H9 (cell line): ENCODE measurements at regions not wholly inside any gene's neighbourhood (a gene's known extent, or its start where the extent isn't known, plus 50 kb on each side); places are given as distances from the start of the nearest gene placed in this dataset.

Experiments used
- DNase-seq: peaks from one replicate; pipeline ENCODE4 v3.0.0-alpha.2; 2017
- H2AFZ ChIP-seq: one replicate; pipeline ENCODE4 v1.6.1; 2013; ENCODE audit warnings: mild to moderate bottlenecking, low read length, control low read depth, moderate library complexity
- H2AK5ac ChIP-seq: 2 replicates; pipeline ENCODE4 v1.6.1; 2013; ENCODE audit warnings: low read length, control low read depth, mixed read lengths; ENCODE audit not compliant: insufficient read length
- H2BK120ac ChIP-seq: one replicate; pipeline ENCODE4 v1.6.1; 2013; ENCODE audit warnings: low read depth, mild to moderate bottlenecking, low read length, control low read depth, inconsistent platforms; ENCODE audit not compliant: poor library complexity, severe bottlenecking
- H2BK12ac ChIP-seq: 2 replicates; pipeline ENCODE4 v1.6.1; 2013; ENCODE audit warnings: low read length, control low read depth, mixed read lengths, low read depth; ENCODE audit not compliant: insufficient read length
- H2BK15ac ChIP-seq: 2 replicates; pipeline ENCODE4 v1.6.1; 2013; ENCODE audit warnings: low read depth, low read length, control low read depth
- H2BK20ac ChIP-seq: one replicate; pipeline ENCODE4 v1.6.1; 2013; ENCODE audit warnings: low read depth, mild to moderate bottlenecking, low read length, control low read depth, inconsistent platforms; ENCODE audit not compliant: poor library complexity, severe bottlenecking
- H2BK5ac ChIP-seq: 2 replicates; pipeline ENCODE4 v1.6.1; 2013; ENCODE audit warnings: low read length, control low read depth, mixed read lengths; ENCODE audit not compliant: insufficient read length
- H3K14ac ChIP-seq: 2 replicates; pipeline ENCODE4 v1.6.1; 2013; ENCODE audit warnings: low read length, control low read depth; ENCODE audit not compliant: insufficient read depth
- H3K18ac ChIP-seq: 2 replicates; pipeline ENCODE4 v1.6.1; 2013; ENCODE audit warnings: low read depth, mild to moderate bottlenecking, mixed read lengths, low read length, control low read depth; ENCODE audit not compliant: insufficient read length
- H3K23ac ChIP-seq: 2 replicates; pipeline ENCODE4 v1.6.1; 2013; ENCODE audit warnings: low read length, control low read depth, mixed read lengths, low read depth; ENCODE audit not compliant: insufficient read length
- H3K23me2 ChIP-seq: 2 replicates; pipeline ENCODE4 v1.6.1; 2013; ENCODE audit warnings: low read depth, mild to moderate bottlenecking, mixed read lengths, low read length, control low read depth; ENCODE audit not compliant: insufficient read length, poor library complexity, severe bottlenecking
- H3K27ac ChIP-seq: 2 replicates; pipeline ENCODE4 v1.5.1; 2013; ENCODE audit warnings: low read length, control low read depth, mixed read lengths, low read depth; ENCODE audit not compliant: insufficient read length
- H3K27me3 ChIP-seq: 2 replicates; pipeline ENCODE4 v1.6.1; 2013; ENCODE audit warnings: low read length, control low read depth, inconsistent platforms; ENCODE audit not compliant: insufficient read depth
- H3K4ac ChIP-seq: 2 replicates; pipeline ENCODE4 v1.6.1; 2013; ENCODE audit warnings: low read depth, mild to moderate bottlenecking, control low read depth, inconsistent platforms, low read length, moderate library complexity
- H3K4me1 ChIP-seq: 2 replicates; pipeline ENCODE4 v1.6.1; 2013; ENCODE audit warnings: low read length, control low read depth, inconsistent platforms; ENCODE audit not compliant: insufficient read depth
- H3K4me2 ChIP-seq: 2 replicates; pipeline ENCODE4 v1.6.1; 2013; ENCODE audit warnings: low read length, control low read depth, mixed read lengths; ENCODE audit not compliant: insufficient read length, insufficient read depth
- H3K56ac ChIP-seq: 2 replicates; pipeline ENCODE4 v1.6.1; 2013; ENCODE audit warnings: low read depth, mild to moderate bottlenecking, mixed read lengths, low read length, control low read depth; ENCODE audit not compliant: insufficient read length
- H3K79me1 ChIP-seq: 2 replicates; pipeline ENCODE4 v1.6.1; 2013; ENCODE audit warnings: low read depth, mild to moderate bottlenecking, moderate library complexity, low read length, control low read depth, inconsistent platforms; ENCODE audit not compliant: insufficient read depth, poor library complexity, severe bottlenecking
- H3K79me2 ChIP-seq: 2 replicates; pipeline ENCODE4 v1.6.1; 2013; ENCODE audit warnings: low read length, control low read depth, inconsistent platforms; ENCODE audit not compliant: insufficient read depth
- H3K9ac ChIP-seq: 2 replicates; pipeline ENCODE4 v1.6.1; 2013; ENCODE audit warnings: low read length, control low read depth, mixed read lengths; ENCODE audit not compliant: insufficient read length; ENCODE audit errors: extremely low read depth
- H3K9me3 ChIP-seq: one replicate; pipeline ENCODE4 v1.6.1; 2013; ENCODE audit warnings: low read depth, low read length, inconsistent platforms; ENCODE audit not compliant: control insufficient read depth
- H3T11ph ChIP-seq: one replicate; pipeline ENCODE4 v1.6.1; 2013; ENCODE audit warnings: mild to moderate bottlenecking, low read length, control low read depth, inconsistent platforms
- H4K20me1 ChIP-seq: one replicate; pipeline ENCODE4 v1.6.1; 2013; ENCODE audit not compliant: control insufficient read depth, insufficient read length, insufficient read depth
- H4K5ac ChIP-seq: 2 replicates; pipeline ENCODE4 v1.6.1; 2013; ENCODE audit warnings: low read depth, mild to moderate bottlenecking, mixed read lengths, low read length, control low read depth; ENCODE audit not compliant: insufficient read length
- H4K8ac ChIP-seq: replicated peaks from 2 replicates; pipeline ENCODE4 v1.6.1; 2013; ENCODE audit warnings: low read length, control low read depth, mixed read lengths, low read depth; ENCODE audit not compliant: insufficient read length
- H4K91ac ChIP-seq: 2 replicates; pipeline ENCODE4 v1.6.1; 2013; ENCODE audit warnings: low read depth, mild to moderate bottlenecking, moderate library complexity, mixed read lengths, low read length, control low read depth; ENCODE audit not compliant: insufficient read length
- H3K27ac Mint-ChIP-seq, 3 experiments: 2 replicates in 2 of 3; 3 replicates in 1 of 3; pipeline ENCODE4 v1.8.0; 2020 to 2021; ENCODE audit warnings: mixed read lengths in 3 of 3, mild to moderate bottlenecking in 1 of 3, moderate library complexity in 1 of 3
- H3K27me3 Mint-ChIP-seq: 2 replicates; pipeline ENCODE4 v1.8.0; 2021; ENCODE audit warnings: low read depth, mild to moderate bottlenecking, moderate library complexity, mixed read lengths
- H3K36me3 Mint-ChIP-seq, 3 experiments: 2 replicates in 2 of 3; 3 replicates in 1 of 3; pipeline ENCODE4 v1.8.0; 2020 to 2021; ENCODE audit warnings: low read depth in 3 of 3, mixed read lengths in 3 of 3; ENCODE audit not compliant: insufficient read depth in 1 of 3
- H3K4me1 Mint-ChIP-seq, 2 experiments: 2 replicates each; pipeline ENCODE4 v1.8.0; 2020; ENCODE audit warnings: mixed read lengths in 2 of 2
- H3K4me3 Mint-ChIP-seq, 2 experiments: 2 replicates in 1 of 2; 3 replicates in 1 of 2; pipeline ENCODE4 v1.8.0; 2020 to 2021; ENCODE audit warnings: mild to moderate bottlenecking in 2 of 2, mixed read lengths in 2 of 2, moderate library complexity in 1 of 2
- H3K9me3 Mint-ChIP-seq, 2 experiments: 2 replicates in 1 of 2; 3 replicates in 1 of 2; pipeline ENCODE4 v1.8.0; 2020; ENCODE audit warnings: mild to moderate bottlenecking in 2 of 2, mixed read lengths in 2 of 2, moderate library complexity in 1 of 2
- CTCF ChIP-seq: fragments of 200-600 bp; sonication (generic); conservative IDR thresholded peaks from 3 replicates; pipeline ENCODE4 v1.8.0; 2021; ENCODE audit warnings: antibody characterized with exemption, mild to moderate bottlenecking
- WGBS: extraction: QIAGEN DNeasy Blood & Tissue Kit; methylation state at CpG from one replicate; pipeline ENCODE4 v1.1.7; 2013; ENCODE audit warnings: missing lambda C conversion rate, low lambda C conversion rate, mixed read lengths; ENCODE audit not compliant: insufficient read length; ENCODE audit errors: extremely low coverage; 5-methylcytosine and 5-hydroxymethylcytosine counted together

DNA sequence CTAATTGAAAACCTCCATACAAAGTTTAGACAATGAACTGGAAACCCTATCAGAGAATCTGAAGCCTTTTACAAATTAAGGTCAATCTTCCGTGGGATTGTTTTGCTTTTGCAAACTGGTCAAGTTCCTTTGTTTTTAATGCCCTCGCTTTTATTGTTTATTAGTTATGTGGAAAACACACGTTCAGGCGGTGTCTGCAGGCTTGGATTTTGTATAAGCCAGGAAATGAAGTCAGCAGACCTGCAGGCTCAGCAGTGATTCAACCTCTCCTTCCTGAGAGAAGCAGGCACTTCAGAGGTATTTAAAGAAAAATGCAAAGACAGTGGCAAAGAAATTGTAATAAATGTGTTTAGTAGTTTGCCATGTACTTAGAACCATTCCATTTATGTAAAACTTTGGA, 103.4 kb upstream of the PDE10A start:
- Histone ChIP-seq H2BK5ac (no peak overlapping the region), H3K23ac (no peak overlapping the region), H3K27me3 (0 out of 2 replicates have a peak, but pooled peaks cover 2% of the 10 kb centered on the region), H3K4me1 (no peaks in the 10 kb centered on the region), H3K18ac (no peak overlapping the region), H4K8ac (no peak overlapping the region), H2BK20ac (no peak overlapping the region), H3K4me2 (no peak overlapping the region), H3K56ac (no peak overlapping the region), H2AK5ac (no peak overlapping the region), H3K4ac (no peak overlapping the region), H2BK120ac (no peak overlapping the region), H4K20me1 (no peaks in the 10 kb centered on the region), H4K91ac (no peak overlapping the region), H3K9me3 (no peaks in the 10 kb centered on the region), H3K27ac (no peak overlapping the region), H2BK15ac (no peak overlapping the region), H3K79me2 (no peaks in the 10 kb centered on the region), H3K9ac (no peak overlapping the region), H2AFZ (no peak overlapping the region), H3K23me2 (no peaks in the 10 kb centered on the region), H3K79me1 (no peaks in the 10 kb centered on the region), H2BK12ac (no peak overlapping the region), H4K5ac (no peak overlapping the region), H3T11ph (no peak overlapping the region), H3K14ac (no peak overlapping the region)
- Mint-ChIP-seq H3K4me1 (no peaks in the 10 kb centered on the region; a peak in 1 of 4 replicates), H3K4me3 (no peak overlapping the region), H3K27me3 (peaks cover 29% of the 10 kb centered on the region), H3K36me3 (peaks cover 0 to 2% (median 0%) of the 10 kb centered on the region in 3 experiments; a peak in 2 of 7 replicates), H3K27ac (no peak overlapping the region), H3K9me3 (no peaks in the 10 kb centered on the region)
- no peak for DNase-seq
- no peak for TF ChIP-seq CTCF
- no CpG with 5 or more reads among the region's 4 CpGs for WGBS
